ENCODE measurements at regions not wholly inside any gene's neighbourhood (a gene's known extent, or its start where the extent isn't known, plus 50 kb on each side); places are given as distances from the start of the nearest gene placed in this dataset.

GRCh38 chr5:73370640-73371583 lies 77.7 kb downstream of the FOXD1 start:
- intact Hi-C loops (cut with DNase I; ENCODE audit: low total_unique reads) = no loop called here
- no peak for TF ChIP-seq POLR2AphosphoS5 (IDR thresholded peaks at IDR 0.05)
- TF ChIP-seq POLR2A (IDR thresholded peaks at IDR 0.05) = no peak
- no peak for TF ChIP-seq CTCF (IDR thresholded peaks at IDR 0.05)
- Histone ChIP-seq H3K4me1 (no peaks in the 10 kb centered on the region), H3K4me3 (no peak overlapping the region), H3K9me3 (no peaks in the 10 kb centered on the region), H3K27ac (no peak overlapping the region), H3K36me3 (no peaks in the 10 kb centered on the region), H3K27me3 (no peaks in the 10 kb centered on the region)
- DNase-seq (ENCODE audit: low spot score in 2 of 2) = no peak

GRCh38 chr5:73370095-73370494 lies 78.5 kb downstream of the FOXD1 start:
- H3K9me3 ChIP-seq = no peaks in the 10 kb centered on the region
- no peak overlapping the region for H3K27ac ChIP-seq
- DNase-seq (ENCODE audit: low spot score in 2 of 2) = no peak
- no peaks in the 10 kb centered on the region for H3K4me1 ChIP-seq
- no peaks in the 10 kb centered on the region for H3K27me3 ChIP-seq
- no peaks in the 10 kb centered on the region for H3K36me3 ChIP-seq
- no peak for TF ChIP-seq POLR2AphosphoS5 (IDR thresholded peaks at IDR 0.05)
- TF ChIP-seq POLR2A (IDR thresholded peaks at IDR 0.05) = no peak
- no peak for TF ChIP-seq CTCF (IDR thresholded peaks at IDR 0.05)
- intact Hi-C loops (cut with DNase I; ENCODE audit: low total_unique reads) = no loop called here
- H3K4me3 ChIP-seq = no peak overlapping the region

GRCh38 chr5:73369278-73369677 lies 79.3 kb downstream of the FOXD1 start:
- Histone ChIP-seq H3K36me3 (no peaks in the 10 kb centered on the region), H3K4me3 (no peak overlapping the region), H3K27ac (no peak overlapping the region), H3K27me3 (no peaks in the 10 kb centered on the region), H3K4me1 (no peaks in the 10 kb centered on the region), H3K9me3 (no peaks in the 10 kb centered on the region)
- DNase-seq (ENCODE audit: low spot score in 2 of 2) = no peak
- intact Hi-C loops (cut with DNase I; ENCODE audit: low total_unique reads) = no loop called here
- TF ChIP-seq POLR2AphosphoS5 (IDR thresholded peaks at IDR 0.05) (no peak), POLR2A (IDR thresholded peaks at IDR 0.05) (no peak), CTCF (IDR thresholded peaks at IDR 0.05) (no peak)

- intact Hi-C loops (cut with DNase I; ENCODE audit: low total_unique reads) = no loop called here
- no peaks in the 10 kb centered on the region for H3K9me3 ChIP-seq
- no peak for DNase-seq (ENCODE audit: low spot score in 2 of 2)
- no peaks in the 10 kb centered on the region for H3K4me1 ChIP-seq
- H3K4me3 ChIP-seq = no peak overlapping the region
- H3K27ac ChIP-seq = no peak overlapping the region
- no peaks in the 10 kb centered on the region for H3K27me3 ChIP-seq
- TF ChIP-seq POLR2A (IDR thresholded peaks at IDR 0.05) = no peak
- TF ChIP-seq POLR2AphosphoS5 (IDR thresholded peaks at IDR 0.05) = no peak
- TF ChIP-seq CTCF (IDR thresholded peaks at IDR 0.05) = no peak
- H3K36me3 ChIP-seq = no peaks in the 10 kb centered on the region
Measured at GRCh38 chr5:73367650-73368049, 80.9 kb downstream of the FOXD1 start.

GRCh38 chr5:73365990-73366667 lies 82.4 kb downstream of the FOXD1 start:
- intact Hi-C loops (cut with DNase I; ENCODE audit: low total_unique reads) = no loop called here
- Histone ChIP-seq H3K4me3 (no peak overlapping the region), H3K9me3 (no peaks in the 10 kb centered on the region), H3K36me3 (no peaks in the 10 kb centered on the region), H3K27ac (no peak overlapping the region), H3K27me3 (no peaks in the 10 kb centered on the region), H3K4me1 (no peaks in the 10 kb centered on the region)
- no peak for TF ChIP-seq POLR2A (IDR thresholded peaks at IDR 0.05)
- no peak for TF ChIP-seq CTCF (IDR thresholded peaks at IDR 0.05)
- no peak for TF ChIP-seq POLR2AphosphoS5 (IDR thresholded peaks at IDR 0.05)
- no peak for DNase-seq (ENCODE audit: low spot score in 2 of 2)

All from breast epithelium (tissue), 4 donors.